ENCODE measurements at regions not wholly inside any gene's neighbourhood (a gene's known extent, or its start where the extent isn't known, plus 50 kb on each side); places are given as distances from the start of the nearest gene placed in this dataset.

GRCh38 chr3:118761291-118761606, 273.4 kb downstream of the IGSF11 start:
- TF ChIP-seq CTCF (IDR thresholded peaks at IDR 0.05), result no peak
- no peak for TF ChIP-seq POLR2A (IDR thresholded peaks at IDR 0.05)
